ENCODE measurements at regions not wholly inside any gene's neighbourhood (a gene's known extent, or its start where the extent isn't known, plus 50 kb on each side); places are given as distances from the start of the nearest gene placed in this dataset.

- peaks cover 33% of the 10 kb centered on the region for H3K4me1 Mint-ChIP-seq
- H3K36me3 Mint-ChIP-seq, result no peaks in the 10 kb centered on the region
- TF ChIP-seq ZNF671 (CRISPR knock-in tag; IDR thresholded peaks at IDR 0.05) (no peak), ZNF423 (CRISPR knock-in tag; IDR thresholded peaks at IDR 0.05) (no peak)
- H3K4me3 Mint-ChIP-seq, result no peak overlapping the region
- peaks cover 2% of the 10 kb centered on the region; the same call in 1 of the 2 replicates for H3K27me3 Mint-ChIP-seq (ENCODE audit: low read depth)
- DNase-seq (ENCODE audit: low spot score), result no peak
- no peak overlapping the region for H3K27ac Mint-ChIP-seq
- ChIA-PET POLR2A (no interaction called here), CTCF (no interaction called here)
- peaks cover 4% of the 10 kb centered on the region for H3K9me3 Mint-ChIP-seq
- no peak for ATAC-seq
These were observed 371.6 kb downstream of the HRH4 start for GRCh38 chr18:24831871-24832665.

GRCh38 chr18:24835751-24836150 lies 375.3 kb downstream of the HRH4 start:
- H3K4me3 Mint-ChIP-seq, result no peak overlapping the region
- TF ChIP-seq STAT6 (CRISPR knock-in tag; conservative IDR thresholded peaks at IDR 0.05; ENCODE audit: low read depth) (no peak), TEAD4 (CRISPR knock-in tag; IDR thresholded peaks at IDR 0.05) (no peak), ZNF423 (CRISPR knock-in tag; IDR thresholded peaks at IDR 0.05) (no peak), ZNF219 (CRISPR knock-in tag; IDR thresholded peaks at IDR 0.05; ENCODE audit: borderline replicate concordance) (no peak), JUN (CRISPR knock-in tag; IDR thresholded peaks at IDR 0.05) (no peak), ZNF396 (CRISPR knock-in tag; IDR thresholded peaks at IDR 0.05; ENCODE audit: borderline replicate concordance) (no peak), ETV6 (CRISPR knock-in tag; IDR thresholded peaks at IDR 0.05) (no peak), ZNF263 (CRISPR knock-in tag; IDR thresholded peaks at IDR 0.05; ENCODE audit: low read depth) (no peak), ERG (CRISPR knock-in tag; IDR thresholded peaks at IDR 0.05) (no peak), FOXJ3 (CRISPR knock-in tag; IDR thresholded peaks at IDR 0.05; ENCODE audit: borderline replicate concordance) (no peak), FOXP1 (CRISPR knock-in tag; IDR thresholded peaks at IDR 0.05; ENCODE audit: borderline replicate concordance) (no peak), CREM (CRISPR knock-in tag; IDR thresholded peaks at IDR 0.05) (no peak), AR (CRISPR knock-in tag; IDR thresholded peaks at IDR 0.05) (no peak), PRRX2 (CRISPR knock-in tag; IDR thresholded peaks at IDR 0.05) (no peak), ATF2 (CRISPR knock-in tag; IDR thresholded peaks at IDR 0.05; ENCODE audit: borderline replicate concordance, low read depth) (no peak)
- TF ChIP-seq, protein P1, sequence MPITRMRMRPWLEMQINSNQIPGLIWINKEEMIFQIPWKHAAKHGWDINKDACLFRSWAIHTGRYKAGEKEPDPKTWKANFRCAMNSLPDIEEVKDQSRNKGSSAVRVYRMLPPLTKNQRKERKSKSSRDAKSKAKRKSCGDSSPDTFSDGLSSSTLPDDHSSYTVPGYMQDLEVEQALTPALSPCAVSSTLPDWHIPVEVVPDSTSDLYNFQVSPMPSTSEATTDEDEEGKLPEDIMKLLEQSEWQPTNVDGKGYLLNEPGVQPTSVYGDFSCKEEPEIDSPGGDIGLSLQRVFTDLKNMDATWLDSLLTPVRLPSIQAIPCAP (CRISPR knock-in tag; IDR thresholded peaks at IDR 0.05), result no peak
- TF ChIP-seq, protein P2, sequence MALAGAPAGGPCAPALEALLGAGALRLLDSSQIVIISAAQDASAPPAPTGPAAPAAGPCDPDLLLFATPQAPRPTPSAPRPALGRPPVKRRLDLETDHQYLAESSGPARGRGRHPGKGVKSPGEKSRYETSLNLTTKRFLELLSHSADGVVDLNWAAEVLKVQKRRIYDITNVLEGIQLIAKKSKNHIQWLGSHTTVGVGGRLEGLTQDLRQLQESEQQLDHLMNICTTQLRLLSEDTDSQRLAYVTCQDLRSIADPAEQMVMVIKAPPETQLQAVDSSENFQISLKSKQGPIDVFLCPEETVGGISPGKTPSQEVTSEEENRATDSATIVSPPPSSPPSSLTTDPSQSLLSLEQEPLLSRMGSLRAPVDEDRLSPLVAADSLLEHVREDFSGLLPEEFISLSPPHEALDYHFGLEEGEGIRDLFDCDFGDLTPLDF (CRISPR knock-in tag; IDR thresholded peaks at IDR 0.05), result no peak
- TF ChIP-seq, protein P3, sequence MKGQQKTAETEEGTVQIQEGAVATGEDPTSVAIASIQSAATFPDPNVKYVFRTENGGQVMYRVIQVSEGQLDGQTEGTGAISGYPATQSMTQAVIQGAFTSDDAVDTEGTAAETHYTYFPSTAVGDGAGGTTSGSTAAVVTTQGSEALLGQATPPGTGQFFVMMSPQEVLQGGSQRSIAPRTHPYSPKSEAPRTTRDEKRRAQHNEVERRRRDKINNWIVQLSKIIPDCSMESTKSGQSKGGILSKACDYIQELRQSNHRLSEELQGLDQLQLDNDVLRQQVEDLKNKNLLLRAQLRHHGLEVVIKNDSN (CRISPR knock-in tag; IDR thresholded peaks at IDR 0.05), result no peak
- TF ChIP-seq, protein P4, sequence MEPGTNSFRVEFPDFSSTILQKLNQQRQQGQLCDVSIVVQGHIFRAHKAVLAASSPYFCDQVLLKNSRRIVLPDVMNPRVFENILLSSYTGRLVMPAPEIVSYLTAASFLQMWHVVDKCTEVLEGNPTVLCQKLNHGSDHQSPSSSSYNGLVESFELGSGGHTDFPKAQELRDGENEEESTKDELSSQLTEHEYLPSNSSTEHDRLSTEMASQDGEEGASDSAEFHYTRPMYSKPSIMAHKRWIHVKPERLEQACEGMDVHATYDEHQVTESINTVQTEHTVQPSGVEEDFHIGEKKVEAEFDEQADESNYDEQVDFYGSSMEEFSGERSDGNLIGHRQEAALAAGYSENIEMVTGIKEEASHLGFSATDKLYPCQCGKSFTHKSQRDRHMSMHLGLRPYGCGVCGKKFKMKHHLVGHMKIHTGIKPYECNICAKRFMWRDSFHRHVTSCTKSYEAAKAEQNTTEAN (CRISPR knock-in tag; IDR thresholded peaks at IDR 0.05), result no peak
- peaks cover 6% of the 10 kb centered on the region for H3K4me1 Mint-ChIP-seq
- peaks cover 2% of the 10 kb centered on the region; the same call in 1 of the 2 replicates for H3K27me3 Mint-ChIP-seq (ENCODE audit: low read depth)
- ChIA-PET CTCF (no interaction called here), POLR2A (no interaction called here)
- DNase-seq (ENCODE audit: low spot score), result no peak
- peaks cover 4% of the 10 kb centered on the region for H3K9me3 Mint-ChIP-seq
- no peak overlapping the region for H3K27ac Mint-ChIP-seq
- no peak for ATAC-seq
- no peaks in the 10 kb centered on the region for H3K36me3 Mint-ChIP-seq

All from WTC11 (cell line).